Mesodermal cell (in vitro differentiated cells): ENCODE measurements at regions not wholly inside any gene's neighbourhood (a gene's known extent, or its start where the extent isn't known, plus 50 kb on each side); places are given as distances from the start of the nearest gene placed in this dataset.

Experiments used
- H3K27ac ChIP-seq: 2 replicates; pipeline ENCODE4 v1.7.0; 2013; ENCODE audit warnings: mild to moderate bottlenecking, low read depth, low read length, moderate library complexity; ENCODE audit not compliant: severe bottlenecking
- H3K36me3 ChIP-seq: 2 replicates; pipeline ENCODE4 v1.7.1; 2013; ENCODE audit warnings: mild to moderate bottlenecking, low read length, moderate library complexity; ENCODE audit not compliant: control insufficient read depth, insufficient read depth
- H3K4me1 ChIP-seq: one replicate; pipeline ENCODE4 v1.7.1; 2013; ENCODE audit warnings: mild to moderate bottlenecking, low read length; ENCODE audit not compliant: insufficient read depth, control insufficient read depth, poor library complexity, severe bottlenecking
- H3K4me3 ChIP-seq: 2 replicates; pipeline ENCODE4 v1.7.0; 2013; ENCODE audit warnings: low read length, control low read depth, mild to moderate bottlenecking; ENCODE audit not compliant: insufficient read depth, poor library complexity, severe bottlenecking; ENCODE audit errors: extremely low read depth
- H3K9me3 ChIP-seq: 2 replicates; pipeline ENCODE4 v1.7.1; 2013; ENCODE audit warnings: mild to moderate bottlenecking, low read length, moderate library complexity; ENCODE audit not compliant: control insufficient read depth
- WGBS, 2 experiments: methylation state at CpG; one replicate each; pipeline ENCODE4 v1.1.5; 2013; ENCODE audit warnings: missing lambda C conversion rate in 2 of 2; ENCODE audit not compliant: insufficient coverage in 2 of 2; 5-methylcytosine and 5-hydroxymethylcytosine counted together

- no peaks in the 10 kb centered on the region for H3K4me1 ChIP-seq
- WGBS, 2 experiments = 88 to 91% methylated on average over 2 of the region's 3 CpGs
These were observed 61.9 kb upstream of the CMKLR1 start for GRCh38 chr12:108400900-108401480.

DNA sequence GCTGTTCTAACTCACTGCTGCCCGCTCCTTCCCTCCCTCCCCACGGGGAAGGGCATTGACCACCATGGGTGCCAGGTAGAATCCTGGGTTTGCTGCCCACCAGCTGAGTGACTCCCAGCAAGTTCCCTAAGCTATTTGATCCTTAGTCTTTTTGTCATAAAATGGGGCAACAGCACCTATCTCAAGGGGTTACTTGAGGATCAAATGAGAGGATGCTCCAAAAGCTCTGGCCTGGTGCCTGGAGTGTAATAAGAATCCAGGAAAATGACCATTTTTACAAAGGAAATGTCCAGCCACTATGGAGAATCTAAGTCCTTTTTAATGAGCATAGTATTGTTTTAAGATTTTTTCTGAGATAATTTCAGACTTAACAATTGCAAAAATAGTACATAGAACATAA, 61.4 kb upstream of the CMKLR1 start:
- WGBS, 2 experiments = 93 to 95% methylated on average over 2 of the region's 2 CpGs
- Histone ChIP-seq H3K36me3 (no peaks in the 10 kb centered on the region), H3K9me3 (no peaks in the 10 kb centered on the region), H3K4me1 (no peaks in the 10 kb centered on the region), H3K27ac (no peak overlapping the region), H3K4me3 (no peak overlapping the region)

More at GRCh38 chr12:108400900-108401480, 61.9 kb upstream of the CMKLR1 start:
- Histone ChIP-seq H3K9me3 (no peaks in the 10 kb centered on the region), H3K4me3 (no peak overlapping the region), H3K27ac (no peak overlapping the region), H3K36me3 (no peaks in the 10 kb centered on the region)

GRCh38 chr12:108400056-108400455, 60.9 kb upstream of the CMKLR1 start:
- WGBS, 2 experiments = 77 to 86% methylated on average over 2 to 3 of the region's 3 CpGs
- H3K36me3 ChIP-seq = no peaks in the 10 kb centered on the region

GRCh38 chr12:108399514-108399913, 60.4 kb upstream of the CMKLR1 start:
- WGBS, 2 experiments = 84 to 89% methylated on average over 3 to 5 of the region's 5 CpGs
- H3K27ac ChIP-seq = no peak overlapping the region
- H3K4me3 ChIP-seq = no peak overlapping the region
- no peaks in the 10 kb centered on the region for H3K4me1 ChIP-seq
- no peaks in the 10 kb centered on the region for H3K36me3 ChIP-seq
- H3K9me3 ChIP-seq = no peaks in the 10 kb centered on the region

More at GRCh38 chr12:108400056-108400455, 60.9 kb upstream of the CMKLR1 start:
- no peaks in the 10 kb centered on the region for H3K9me3 ChIP-seq
- no peak overlapping the region for H3K4me3 ChIP-seq
- no peaks in the 10 kb centered on the region for H3K4me1 ChIP-seq
- no peak overlapping the region for H3K27ac ChIP-seq

- WGBS, 2 experiments = 82 to 87% methylated on average over 3 to 5 of the region's 5 CpGs
- Histone ChIP-seq H3K4me1 (no peaks in the 10 kb centered on the region), H3K36me3 (no peaks in the 10 kb centered on the region), H3K4me3 (no peak overlapping the region), H3K9me3 (no peaks in the 10 kb centered on the region), H3K27ac (no peak overlapping the region)
These were observed 55.1 kb upstream of the CMKLR1 start for GRCh38 chr12:108394196-108394595.

GRCh38 chr12:108392284-108392683, 53.2 kb upstream of the CMKLR1 start:
- no peak overlapping the region for H3K4me3 ChIP-seq
- no peak overlapping the region for H3K27ac ChIP-seq
- H3K36me3 ChIP-seq = no peaks in the 10 kb centered on the region
- no peaks in the 10 kb centered on the region for H3K9me3 ChIP-seq
- H3K4me1 ChIP-seq = no peaks in the 10 kb centered on the region
- 95 to 99% methylated on average over 5 of the region's 5 CpGs for WGBS, 2 experiments

GRCh38 chr12:108390495-108391203, 51.5 kb upstream of the CMKLR1 start:
- H3K9me3 ChIP-seq = no peaks in the 10 kb centered on the region
- H3K36me3 ChIP-seq = no peaks in the 10 kb centered on the region
- H3K27ac ChIP-seq = no peak overlapping the region
- WGBS, 2 experiments = 26 to 38% methylated on average over 6 of the region's 7 CpGs
- H3K4me1 ChIP-seq = no peaks in the 10 kb centered on the region
- H3K4me3 ChIP-seq = no peak overlapping the region

- Histone ChIP-seq H3K4me3 (no peak overlapping the region), H3K36me3 (no peaks in the 10 kb centered on the region), H3K27ac (no peak overlapping the region), H3K4me1 (no peaks in the 10 kb centered on the region), H3K9me3 (no peaks in the 10 kb centered on the region)
- 69 to 71% methylated on average over 1 of the region's 1 CpG for WGBS, 2 experiments
These were observed 50.4 kb upstream of the CMKLR1 start for GRCh38 chr12:108389544-108389943.
